Esophagus squamous epithelium (tissue), 5 donors: ENCODE measurements at regions not wholly inside any gene's neighbourhood (a gene's known extent, or its start where the extent isn't known, plus 50 kb on each side); places are given as distances from the start of the nearest gene placed in this dataset.

ENCODE experiments used
- DNase-seq: peaks from one replicate; lab custom pipeline; 2025; lab: John Stamatoyannopoulos, UW
- H3K27ac ChIP-seq, 4 donors: fragments of 200-600 bp; sonication (generic); one replicate each; pipeline ENCODE4 v1.5.1; 2016 to 2019; ENCODE audit warnings: mild to moderate bottlenecking in 1 of 4
- H3K27me3 ChIP-seq, 4 donors: fragments of 200-600 bp; sonication (generic); 1 replicate in 3 of 4; 2 replicates in 1 of 4; pipeline versions ENCODE4 v1.5.1 to v1.6.0; 2017 to 2021; ENCODE audit warnings: antibody characterized with exemption in 1 of 4
- H3K36me3 ChIP-seq, 3 donors: fragments of 200-600 bp; sonication (generic); one replicate each; pipeline ENCODE4 v1.5.1; 2016 to 2019
- H3K4me1 ChIP-seq, 3 donors: fragments of 200-600 bp; sonication (generic); one replicate each; pipeline ENCODE4 v1.5.1; 2017 to 2019
- H3K4me3 ChIP-seq, 4 donors: fragments of 200-600 bp; sonication (generic); 1 replicate in 3 of 4; 2 replicates in 1 of 4; pipeline ENCODE4 v1.5.1; 2016 to 2019; ENCODE audit warnings: mild to moderate bottlenecking in 2 of 4, moderate library complexity in 1 of 4
- H3K9me3 ChIP-seq, 3 donors: fragments of 200-600 bp; sonication (generic); one replicate each; pipeline ENCODE4 v1.5.1; 2016 to 2019
- POLR2A ChIP-seq, 4 donors: fragments of 450-650 bp; IDR thresholded peaks; one replicate each; pipeline ENCODE4 v1.6.1; 2017; ENCODE audit warnings: antibody characterized with exemption in 4 of 4, mild to moderate bottlenecking in 4 of 4, moderate library complexity in 3 of 4
- WGBS, 2 donors: methylation state at CpG; one replicate each; pipeline ENCODE4 v1.1.5; 2018; 5-methylcytosine and 5-hydroxymethylcytosine counted together
- intact Hi-C: fragments of 100-400 bp; cut with DNase I; formaldehyde crosslinking; loops from one replicate; pipeline ENCODE4 v1.15.0; 2022
- TF ChIP-seq, protein P1 (sequence below), 6 experiments: fragments of 450-650 bp in 4 of 6; fragments of 200-600 bp in 2 of 6; sonication (generic) in 2 of 6; IDR thresholded peaks; one replicate each; pipeline ENCODE4 v1.5.1; 2016 to 2019; ENCODE audit warnings: antibody characterized with exemption in 6 of 6, mild to moderate bottlenecking in 4 of 6, moderate library complexity in 4 of 6
- donor health status: DM: yes; HTN: yes; CAD: no.

DNA sequence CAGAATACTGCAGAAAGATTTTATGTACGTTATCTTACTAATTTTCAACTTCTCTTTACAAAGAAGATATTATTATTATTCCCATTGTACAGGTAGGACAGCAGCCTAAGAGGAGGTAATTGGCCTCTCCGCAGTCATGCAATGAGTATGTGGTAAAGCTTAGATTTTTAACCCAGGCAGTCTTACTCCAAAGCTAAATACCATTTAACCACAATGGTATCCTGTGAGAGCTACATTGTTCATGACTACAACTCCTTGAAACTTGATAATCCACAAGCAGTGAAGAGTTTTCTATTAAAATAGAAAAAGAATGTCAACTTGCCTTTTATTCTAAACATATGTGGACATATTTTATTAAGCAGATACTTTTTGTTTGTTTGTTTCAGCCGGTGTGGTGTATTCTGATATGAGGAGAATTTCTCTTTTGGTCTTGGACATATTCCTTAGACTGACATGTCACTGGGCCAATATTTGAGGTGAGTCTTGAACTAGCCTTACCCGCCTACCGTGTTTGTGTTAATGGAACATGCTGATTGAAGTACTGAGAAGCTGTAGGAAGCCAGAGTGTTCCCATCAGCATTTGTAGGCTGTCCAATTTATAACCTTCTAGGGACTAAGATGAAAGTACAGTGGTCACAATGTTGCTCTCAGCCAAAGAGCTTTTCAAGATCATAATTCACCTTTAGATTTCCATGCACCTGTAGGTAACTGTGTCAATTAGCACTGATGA, 293.9 kb upstream of the DCC start:
- Histone ChIP-seq H3K4me1 (no peaks in the 10 kb centered on the region), H3K9me3 (no peaks in the 10 kb centered on the region), H3K27me3 (no peaks in the 10 kb centered on the region), H3K36me3 (no peaks in the 10 kb centered on the region), H3K27ac (no peak overlapping the region), H3K4me3 (no peak overlapping the region)
- TF ChIP-seq, protein P1, sequence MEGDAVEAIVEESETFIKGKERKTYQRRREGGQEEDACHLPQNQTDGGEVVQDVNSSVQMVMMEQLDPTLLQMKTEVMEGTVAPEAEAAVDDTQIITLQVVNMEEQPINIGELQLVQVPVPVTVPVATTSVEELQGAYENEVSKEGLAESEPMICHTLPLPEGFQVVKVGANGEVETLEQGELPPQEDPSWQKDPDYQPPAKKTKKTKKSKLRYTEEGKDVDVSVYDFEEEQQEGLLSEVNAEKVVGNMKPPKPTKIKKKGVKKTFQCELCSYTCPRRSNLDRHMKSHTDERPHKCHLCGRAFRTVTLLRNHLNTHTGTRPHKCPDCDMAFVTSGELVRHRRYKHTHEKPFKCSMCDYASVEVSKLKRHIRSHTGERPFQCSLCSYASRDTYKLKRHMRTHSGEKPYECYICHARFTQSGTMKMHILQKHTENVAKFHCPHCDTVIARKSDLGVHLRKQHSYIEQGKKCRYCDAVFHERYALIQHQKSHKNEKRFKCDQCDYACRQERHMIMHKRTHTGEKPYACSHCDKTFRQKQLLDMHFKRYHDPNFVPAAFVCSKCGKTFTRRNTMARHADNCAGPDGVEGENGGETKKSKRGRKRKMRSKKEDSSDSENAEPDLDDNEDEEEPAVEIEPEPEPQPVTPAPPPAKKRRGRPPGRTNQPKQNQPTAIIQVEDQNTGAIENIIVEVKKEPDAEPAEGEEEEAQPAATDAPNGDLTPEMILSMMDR (IDR thresholded peaks at IDR 0.05), result no peak
- no peak for TF ChIP-seq POLR2A (IDR thresholded peaks at IDR 0.05)
- no peak for DNase-seq
- intact Hi-C loops, result no loop called here
- WGBS, 2 donors, result 75 to 77% methylated on average over 5 of the region's 5 CpGs

DNA sequence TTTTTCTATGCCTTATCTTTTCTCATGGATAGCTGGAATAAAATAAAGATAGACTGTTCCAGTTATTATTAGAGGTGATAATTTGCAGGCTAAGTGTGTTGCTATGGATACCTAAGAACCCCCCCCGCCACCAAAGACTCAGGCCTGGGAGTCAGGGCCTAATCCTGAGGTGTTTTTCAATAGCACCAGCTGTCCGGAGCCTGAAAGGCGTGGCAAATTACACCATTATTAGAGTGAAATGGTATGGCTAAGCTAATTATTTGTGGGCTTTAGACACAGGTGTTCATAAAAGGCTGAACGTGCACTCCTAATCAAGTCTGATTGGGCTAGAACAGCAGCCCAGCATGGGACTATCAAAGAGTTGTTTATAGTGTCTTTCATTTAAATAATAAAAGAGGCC, 293.2 kb upstream of the DCC start:
- TF ChIP-seq, protein P1 (IDR thresholded peaks at IDR 0.05), result no peak
- H3K4me3 ChIP-seq, result no peak overlapping the region
- intact Hi-C loops, result no loop called here
- WGBS, 2 donors, result 44 to 57% methylated on average over 4 of the region's 4 CpGs
- DNase-seq, result no peak
- no peaks in the 10 kb centered on the region for H3K4me1 ChIP-seq
- H3K36me3 ChIP-seq, result no peaks in the 10 kb centered on the region
- H3K27ac ChIP-seq, result no peak overlapping the region
- no peaks in the 10 kb centered on the region for H3K27me3 ChIP-seq
- no peaks in the 10 kb centered on the region for H3K9me3 ChIP-seq

DNA sequence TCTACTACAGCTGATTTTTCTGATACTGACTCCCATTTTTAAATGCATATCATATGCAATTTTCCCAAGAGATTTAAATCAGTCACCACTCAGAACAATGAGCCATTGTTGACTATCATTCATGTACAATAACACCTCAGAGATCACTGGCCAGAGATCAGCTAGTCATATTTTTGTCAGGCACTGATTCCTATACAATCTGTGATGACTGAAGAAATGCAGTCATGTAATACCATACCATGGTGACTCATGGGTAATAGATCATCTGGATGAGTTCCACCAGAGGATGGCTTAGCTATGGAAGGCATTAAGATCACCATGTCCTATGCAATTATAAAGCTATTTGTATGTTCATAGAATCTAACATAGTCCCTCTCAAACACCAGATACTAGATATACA, 285.7 kb upstream of the DCC start:
- Histone ChIP-seq H3K4me3 (no peak overlapping the region), H3K9me3 (no peaks in the 10 kb centered on the region), H3K36me3 (no peaks in the 10 kb centered on the region), H3K4me1 (no peaks in the 10 kb centered on the region), H3K27ac (no peak overlapping the region), H3K27me3 (no peaks in the 10 kb centered on the region)
- intact Hi-C loops, result no loop called here
- DNase-seq, result no peak
- TF ChIP-seq POLR2A (IDR thresholded peaks at IDR 0.05), result no peak
- TF ChIP-seq, protein P1 (IDR thresholded peaks at IDR 0.05), result no peak

DNA sequence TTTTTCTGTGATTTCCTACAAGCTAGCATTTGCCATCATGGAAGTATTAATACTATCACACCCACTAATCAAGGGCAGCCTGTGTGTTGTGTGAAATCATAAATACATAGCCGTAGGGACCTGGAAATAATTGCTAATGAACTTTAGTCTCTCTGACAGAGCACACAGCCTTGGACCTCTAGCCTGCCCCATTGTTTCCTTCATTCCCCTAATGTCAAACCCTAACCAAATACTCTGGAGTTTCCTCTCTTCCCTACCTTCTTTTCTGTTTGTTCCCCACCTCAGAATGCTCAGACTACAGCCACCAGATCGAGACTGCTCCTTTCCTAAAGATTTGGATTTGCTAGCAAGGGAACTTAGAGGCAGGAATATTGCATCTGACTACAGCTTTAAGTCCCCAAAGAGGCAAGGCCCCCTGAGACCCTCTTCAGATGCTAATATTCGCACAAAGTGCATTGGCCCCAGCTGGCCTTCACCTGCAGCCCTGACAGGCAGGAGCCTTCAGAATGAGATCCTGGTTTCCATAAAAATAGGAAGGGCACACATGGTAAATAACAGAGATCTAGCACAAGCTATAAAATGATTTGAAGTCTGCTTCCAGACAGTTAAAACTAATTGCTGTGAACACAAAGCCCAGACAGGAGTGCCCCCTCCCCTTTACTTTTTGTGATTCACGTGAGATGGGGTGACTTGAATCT, 279.2 kb upstream of the DCC start:
- H3K4me3 ChIP-seq, result no peak overlapping the region
- intact Hi-C loops, result no loop called here
- no peaks in the 10 kb centered on the region for H3K27me3 ChIP-seq
- H3K36me3 ChIP-seq, result no peaks in the 10 kb centered on the region
- H3K9me3 ChIP-seq, result peaks cover 0 to 10% (median 7%) of the 10 kb centered on the region in 3 donors
- no peaks in the 10 kb centered on the region for H3K4me1 ChIP-seq
- no peak for DNase-seq
- 17 to 24% methylated on average over 4 of the region's 4 CpGs for WGBS, 2 donors
- TF ChIP-seq POLR2A (IDR thresholded peaks at IDR 0.05), result no peak
- TF ChIP-seq, protein P1 (IDR thresholded peaks at IDR 0.05), result no peak
- H3K27ac ChIP-seq, result no peak overlapping the region

DNA sequence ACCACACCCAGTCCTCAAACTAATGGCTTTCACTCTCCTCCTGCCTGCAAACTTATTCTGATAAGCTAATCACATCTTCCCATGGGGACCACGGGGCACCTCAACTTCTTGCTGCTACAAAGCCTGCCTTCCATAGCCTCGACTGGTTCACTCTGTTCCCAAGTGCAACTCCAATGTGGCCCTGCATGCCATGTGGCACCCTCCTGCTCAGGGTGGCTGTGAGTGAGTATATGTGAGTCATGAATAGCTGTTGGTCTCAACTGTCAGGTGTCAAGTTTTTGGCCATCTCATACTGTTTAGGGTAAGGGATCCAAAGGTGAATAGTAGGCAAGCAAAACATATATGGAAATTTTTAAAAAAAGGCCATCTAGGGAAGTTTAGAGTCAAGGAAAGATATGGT, 276.1 kb upstream of the DCC start:
- H3K27ac ChIP-seq, result no peak overlapping the region
- 10 to 31% methylated on average over 2 of the region's 2 CpGs for WGBS, 2 donors
- H3K36me3 ChIP-seq, result no peaks in the 10 kb centered on the region
- H3K4me1 ChIP-seq, result no peaks in the 10 kb centered on the region
- H3K9me3 ChIP-seq, result peaks cover 0 to 13% (median 10%) of the 10 kb centered on the region in 3 donors
- no peak overlapping the region for H3K4me3 ChIP-seq
- DNase-seq, result no peak
- no peak for TF ChIP-seq POLR2A (IDR thresholded peaks at IDR 0.05)
- TF ChIP-seq, protein P1 (IDR thresholded peaks at IDR 0.05), result no peak
- H3K27me3 ChIP-seq, result no peaks in the 10 kb centered on the region
- intact Hi-C loops, result no loop called here
